ENCODE measurements at regions not wholly inside any gene's neighbourhood (a gene's known extent, or its start where the extent isn't known, plus 50 kb on each side); places are given as distances from the start of the nearest gene placed in this dataset.
A peak's percentile ranks its signal among the peaks of the same experiment; 100 is the strongest.

GRCh38 chr14:40447017-40447416 lies 1014.8 kb upstream of the FBXO33 start:
- no peak for TF ChIP-seq CTCF (conservative IDR thresholded peaks at IDR 0.05)
- H3K27ac ChIP-seq: no peak overlapping the region

- TF ChIP-seq CTCF (conservative IDR thresholded peaks at IDR 0.05): no peak
- no peak overlapping the region for H3K27ac ChIP-seq
These were observed 1012.8 kb upstream of the FBXO33 start for GRCh38 chr14:40445020-40445419.

GRCh38 chr14:40436551-40436950 lies 1004.3 kb upstream of the FBXO33 start:
- no peak overlapping the region for H3K27ac ChIP-seq
- no peak for TF ChIP-seq CTCF (conservative IDR thresholded peaks at IDR 0.05)

GRCh38 chr14:40417777-40418401 lies 985.7 kb upstream of the FBXO33 start:
- TF ChIP-seq CTCF (conservative IDR thresholded peaks at IDR 0.05): peak; percentile 80
- no peak overlapping the region for H3K27ac ChIP-seq

- no peak overlapping the region for H3K27ac ChIP-seq
- no peak for TF ChIP-seq CTCF (conservative IDR thresholded peaks at IDR 0.05)
These were observed 984.3 kb upstream of the FBXO33 start for GRCh38 chr14:40416565-40416964.

- no peak for TF ChIP-seq CTCF (conservative IDR thresholded peaks at IDR 0.05)
These were observed 982.2 kb upstream of the FBXO33 start for GRCh38 chr14:40414386-40414785.

GRCh38 chr14:40413136-40413535 lies 980.9 kb upstream of the FBXO33 start:
- no peak for TF ChIP-seq CTCF (conservative IDR thresholded peaks at IDR 0.05)
- no peak overlapping the region for H3K27ac ChIP-seq

More at GRCh38 chr14:40414386-40414785, 982.2 kb upstream of the FBXO33 start:
- peak overlapping the region; percentile 20 for H3K27ac ChIP-seq

Data from VCaP (cell line).